AML-193 (cell line): ENCODE measurements at regions not wholly inside any gene's neighbourhood (a gene's known extent, or its start where the extent isn't known, plus 50 kb on each side); places are given as distances from the start of the nearest gene placed in this dataset.

Experiments
- DNase-seq, 2 experiments: peaks; one replicate each; lab custom pipeline; 2025; lab: John Stamatoyannopoulos, UW

- DNase-seq = no peak
Measured at GRCh38 chr9:28834156-28834555, 1260.9 kb upstream of the C9orf72 start.

- DNase-seq = no peak
Measured at GRCh38 chr9:28839778-28840430, 1266.6 kb upstream of the C9orf72 start.

GRCh38 chr9:28841775-28842174 lies 1268.5 kb upstream of the C9orf72 start:
- no peak for DNase-seq

- no peak for DNase-seq
Measured at GRCh38 chr9:28847331-28847730, 1274.0 kb upstream of the C9orf72 start.

- DNase-seq = no peak
Measured at GRCh38 chr9:28848671-28849070, 1275.4 kb upstream of the C9orf72 start.

GRCh38 chr9:28853477-28853876 lies 1280.2 kb upstream of the C9orf72 start:
- DNase-seq = no peak

- no peak for DNase-seq
Measured at GRCh38 chr9:28866951-28867350, 1293.7 kb upstream of the C9orf72 start.

GRCh38 chr9:28868228-28868990 lies 1295.1 kb upstream of the C9orf72 start:
- no peak for DNase-seq

- no peak for DNase-seq
Measured at GRCh38 chr9:28882529-28882928, 1309.2 kb upstream of the C9orf72 start.

GRCh38 chr9:28883234-28883633 lies 1310.0 kb upstream of the C9orf72 start:
- DNase-seq = no peak

- no peak for DNase-seq
Measured at GRCh38 chr9:28887188-28887884, 1314.1 kb upstream of the C9orf72 start.

GRCh38 chr9:28888806-28889205 lies 1315.5 kb upstream of the C9orf72 start:
- DNase-seq = no peak

- no peak for DNase-seq
Measured at GRCh38 chr9:28892538-28892937, 1319.3 kb upstream of the C9orf72 start.

- no peak for DNase-seq
Measured at GRCh38 chr9:28899267-28899666, 1326.0 kb upstream of the C9orf72 start.

GRCh38 chr9:28899926-28900325 lies 1326.6 kb upstream of the C9orf72 start:
- no peak for DNase-seq

- no peak for DNase-seq
Measured at GRCh38 chr9:28900406-28900805, 1327.1 kb upstream of the C9orf72 start.

GRCh38 chr9:28909526-28909925 lies 1336.2 kb upstream of the C9orf72 start:
- DNase-seq = no peak

- DNase-seq = no peak
Measured at GRCh38 chr9:28912621-28913020, 1339.3 kb upstream of the C9orf72 start.

- DNase-seq = no peak
Measured at GRCh38 chr9:28915202-28915930, 1342.1 kb upstream of the C9orf72 start.

- no peak for DNase-seq
Measured at GRCh38 chr9:28916348-28916747, 1343.1 kb upstream of the C9orf72 start.

- DNase-seq = no peak
Measured at GRCh38 chr9:28921857-28922500, 1348.7 kb upstream of the C9orf72 start.

- DNase-seq = no peak
Measured at GRCh38 chr9:28922891-28923290, 1349.6 kb upstream of the C9orf72 start.
